ENCODE measurements at regions not wholly inside any gene's neighbourhood (a gene's known extent, or its start where the extent isn't known, plus 50 kb on each side); places are given as distances from the start of the nearest gene placed in this dataset.

GRCh38 chr20:48054051-48054450, 268.8 kb upstream of the SULF2 start:
- TF ChIP-seq CTCF (conservative IDR thresholded peaks at IDR 0.05; ENCODE audit: low read length), result no peak
- no peak for TF ChIP-seq EZH2phosphoT487 (IDR thresholded peaks at IDR 0.05; ENCODE audit: borderline replicate concordance)
